Endothelial cell of umbilical vein (primary cell): ENCODE measurements at regions not wholly inside any gene's neighbourhood (a gene's known extent, or its start where the extent isn't known, plus 50 kb on each side); places are given as distances from the start of the nearest gene placed in this dataset.
"Not testable (repeated sequence)": the region's sequence is repeated elsewhere in the genome, so short reads cannot be mapped to it uniquely, and the experiment has no call there.

Experiments used
- BruUV-seq: library from RNA; stranded (reverse); fragments of 400-500 nt; replicated peaks from 2 replicates; lab custom pipeline; 2021; lab: Mats Ljungman, UMichigan
- CTCF ChIA-PET: fragments of 300-600, 350-600 bp; sonication (Branson Sonifier 250); formaldehyde crosslinking; loops from one replicate; lab custom pipeline; 2021; ENCODE audit warnings: antibody characterized with exemption, inconsistent platforms; lab: Charles Lee
- POLR2A ChIA-PET: fragments of 300-600, 350-600 bp; sonication (Branson Sonifier 250); formaldehyde crosslinking; loops from one replicate; lab custom pipeline; 2021; ENCODE audit warnings: antibody characterized with exemption, inconsistent platforms; lab: Charles Lee
- DNase-seq: peaks from one replicate; pipeline ENCODE4 v3.0.0-alpha.2; 2011; ENCODE audit warnings: low read depth, low spot score
- FAIRE-seq: peaks from 2 replicates; lab custom pipeline; 2011; peaks lifted over from hg19 to GRCh38; lab: Jason Lieb, UNC
- H2AFZ ChIP-seq: 2 replicates; pipeline ENCODE4 v1.6.0; 2012; ENCODE audit warnings: low read depth, low read length, control low read depth, inconsistent platforms
- H3K27ac ChIP-seq: 2 replicates; pipeline ENCODE4 v1.5.1; 2011; ENCODE audit warnings: low read depth, mild to moderate bottlenecking, control low read depth, low read length, moderate library complexity; ENCODE audit not compliant: insufficient read depth
- H3K27me3 ChIP-seq, 2 experiments: 2 replicates each; pipeline versions ENCODE4 v1.6.0 to v1.6.1; 2011; ENCODE audit warnings: low read length in 2 of 2, mixed read lengths in 1 of 2; ENCODE audit not compliant: control insufficient read depth in 2 of 2, insufficient read depth in 2 of 2
- H3K36me3 ChIP-seq, 2 experiments: 2 replicates in 1 of 2; 3 replicates in 1 of 2; pipeline ENCODE4 v1.5.1; 2011; ENCODE audit warnings: low read length in 2 of 2, mild to moderate bottlenecking in 1 of 2, moderate library complexity in 1 of 2; ENCODE audit not compliant: control insufficient read depth in 2 of 2, insufficient read depth in 2 of 2; ENCODE audit errors: extremely low read depth in 1 of 2
- H3K4me1 ChIP-seq: 3 replicates; pipeline ENCODE4 v1.5.1; 2011; ENCODE audit warnings: mild to moderate bottlenecking, low read length; ENCODE audit not compliant: control insufficient read depth, insufficient read depth; ENCODE audit errors: extremely low read depth
- H3K4me2 ChIP-seq: 2 replicates; pipeline ENCODE4 v1.6.1; 2011; ENCODE audit warnings: low read length, control low read depth, mixed read lengths; ENCODE audit not compliant: insufficient read depth
- H3K4me3 ChIP-seq, 3 experiments: fragments of 200-600 bp in 1 of 3; sonication (generic), shearing (Covaris generic) in 1 of 3; replicated peaks in 1 of 3; 2 replicates each; pipeline ENCODE4 v1.5.1; 2011 to 2016; ENCODE audit warnings: control low read depth in 3 of 3, low read length in 3 of 3, mild to moderate bottlenecking in 2 of 3, inconsistent platforms in 1 of 3, low read depth in 1 of 3, moderate library complexity in 1 of 3; ENCODE audit not compliant: insufficient read depth in 1 of 3
- H3K79me2 ChIP-seq: 2 replicates; pipeline ENCODE4 v1.6.0; 2012; ENCODE audit warnings: low read length, inconsistent platforms; ENCODE audit not compliant: control insufficient read depth, insufficient read depth
- H3K9ac ChIP-seq: replicated peaks from 2 replicates; pipeline ENCODE3; 2011; ENCODE audit warnings: low read length, control low read depth; ENCODE audit not compliant: insufficient read depth; ENCODE audit errors: extremely low read depth
- H3K9me1 ChIP-seq: replicated peaks from 3 replicates; pipeline ENCODE4 v1.6.0; 2011; ENCODE audit warnings: mild to moderate bottlenecking, low read length; ENCODE audit not compliant: control insufficient read depth, insufficient read depth; ENCODE audit errors: extremely low read depth
- H3K9me3 ChIP-seq: replicated peaks from 2 replicates; pipeline ENCODE4 v1.5.1; 2012; ENCODE audit warnings: low read length, inconsistent platforms; ENCODE audit not compliant: control insufficient read depth, insufficient read depth
- H4K20me1 ChIP-seq: replicated peaks from 2 replicates; pipeline ENCODE3; 2011; ENCODE audit warnings: mild to moderate bottlenecking, low read length; ENCODE audit not compliant: control insufficient read depth, insufficient read depth; ENCODE audit errors: extremely low read depth
- EZH2 ChIP-seq: IDR thresholded peaks from 2 replicates; pipeline ENCODE4 v1.6.1; 2012; ENCODE audit warnings: borderline replicate concordance, low read depth, mild to moderate bottlenecking, moderate library complexity, low read length, inconsistent platforms; ENCODE audit not compliant: severe bottlenecking
- FOS ChIP-seq: IDR thresholded peaks from 2 replicates; pipeline ENCODE4 v1.6.1; 2011; ENCODE audit warnings: mild to moderate bottlenecking, low read length, moderate library complexity, borderline replicate concordance; ENCODE audit not compliant: insufficient read depth
- GATA2 ChIP-seq: IDR thresholded peaks from 2 replicates; pipeline ENCODE4 v1.7.0; 2011; ENCODE audit warnings: low read depth, mild to moderate bottlenecking, moderate library complexity, mixed read lengths, low read length; ENCODE audit not compliant: insufficient read length, insufficient read depth
- JUN ChIP-seq: IDR thresholded peaks from 2 replicates; pipeline ENCODE4 v1.6.1; 2011; ENCODE audit warnings: borderline replicate concordance, low read depth; ENCODE audit not compliant: insufficient read length, insufficient read depth
- MYC ChIP-seq: IDR thresholded peaks from one replicate; pipeline ENCODE4 v1.6.1; 2011; ENCODE audit warnings: mild to moderate bottlenecking, low read depth, low read length
- POLR2A ChIP-seq: IDR thresholded peaks from 2 replicates; pipeline ENCODE4 v1.6.1; 2012; ENCODE audit warnings: low read depth, mild to moderate bottlenecking, control low read depth, low read length
- POLR2AphosphoS5 ChIP-seq: IDR thresholded peaks from 2 replicates; pipeline ENCODE4 v1.6.1; 2012; ENCODE audit warnings: low read depth, mild to moderate bottlenecking, control low read depth, low read length, moderate library complexity; ENCODE audit not compliant: insufficient read depth
- dilution Hi-C: fragments of 300-500 bp; cut with MboI; formaldehyde crosslinking; loops from one replicate; pipeline ENCODE4 v1.15.0; 2019; ENCODE audit warnings: low sequenced_read_pairs; ENCODE audit not compliant: extremely low pct_ligation_motif_present
- intact Hi-C: fragments of 100-400 bp; cut with micrococcal nuclease; formaldehyde crosslinking; loops from one replicate; pipeline ENCODE4 v1.10.0; 2022
- TF ChIP-seq, protein P1 (sequence below), 2 donors: IDR thresholded peaks; 1 replicate in 1 of 2; 2 replicates in 1 of 2; pipeline ENCODE4 v1.5.1; 2011; ENCODE audit warnings: low read length in 2 of 2, mild to moderate bottlenecking in 2 of 2, moderate library complexity in 2 of 2, control low read depth in 1 of 2, inconsistent platforms in 1 of 2, low read depth in 1 of 2; ENCODE audit not compliant: insufficient read depth in 1 of 2; ENCODE audit errors: extremely low read depth in 1 of 2
- TF ChIP-seq, protein P2 (sequence below): IDR thresholded peaks from 2 replicates; pipeline ENCODE4 v1.6.1; 2011; ENCODE audit not compliant: insufficient read depth, insufficient read length

DNA sequence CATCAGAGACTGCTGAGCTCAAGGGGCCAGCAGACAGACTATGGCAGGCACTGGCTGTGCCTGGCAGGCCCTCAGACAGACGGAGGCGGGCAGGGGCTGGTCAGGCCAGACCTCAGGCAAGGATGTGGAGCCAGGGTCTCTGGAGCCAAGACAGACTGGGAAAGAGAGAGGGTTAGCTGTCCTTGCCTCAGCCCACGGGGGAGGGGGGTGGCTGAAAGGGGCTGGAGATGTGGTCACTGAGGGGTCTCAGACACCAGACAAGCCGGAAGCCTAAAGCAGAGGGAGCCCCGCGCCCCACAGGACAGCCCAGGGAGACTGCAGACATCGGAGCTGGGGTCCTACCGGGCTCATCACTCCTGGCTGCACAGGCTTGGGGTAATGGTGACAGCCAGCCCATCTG lies 141.2 kb upstream of the FOXD4L5 start:
- Histone ChIP-seq H3K27me3 (no peaks in the 10 kb centered on the region), H3K4me2 (no peak overlapping the region), H3K36me3 (no peaks in the 10 kb centered on the region), H3K4me3 (no peak overlapping the region), H3K4me1 (no peaks in the 10 kb centered on the region), H2AFZ (no peak overlapping the region), H4K20me1 (no peaks in the 10 kb centered on the region), H3K27ac (no peak overlapping the region), H3K9me3 (peaks cover 6% of the 10 kb centered on the region), H3K9me1 (no peaks in the 10 kb centered on the region), H3K9ac (no peak overlapping the region), H3K79me2 (no peaks in the 10 kb centered on the region)
- FAIRE-seq (no peak), DNase-seq (no peak)
- no TSS peak for BruUV-seq
- TF ChIP-seq, protein P1, sequence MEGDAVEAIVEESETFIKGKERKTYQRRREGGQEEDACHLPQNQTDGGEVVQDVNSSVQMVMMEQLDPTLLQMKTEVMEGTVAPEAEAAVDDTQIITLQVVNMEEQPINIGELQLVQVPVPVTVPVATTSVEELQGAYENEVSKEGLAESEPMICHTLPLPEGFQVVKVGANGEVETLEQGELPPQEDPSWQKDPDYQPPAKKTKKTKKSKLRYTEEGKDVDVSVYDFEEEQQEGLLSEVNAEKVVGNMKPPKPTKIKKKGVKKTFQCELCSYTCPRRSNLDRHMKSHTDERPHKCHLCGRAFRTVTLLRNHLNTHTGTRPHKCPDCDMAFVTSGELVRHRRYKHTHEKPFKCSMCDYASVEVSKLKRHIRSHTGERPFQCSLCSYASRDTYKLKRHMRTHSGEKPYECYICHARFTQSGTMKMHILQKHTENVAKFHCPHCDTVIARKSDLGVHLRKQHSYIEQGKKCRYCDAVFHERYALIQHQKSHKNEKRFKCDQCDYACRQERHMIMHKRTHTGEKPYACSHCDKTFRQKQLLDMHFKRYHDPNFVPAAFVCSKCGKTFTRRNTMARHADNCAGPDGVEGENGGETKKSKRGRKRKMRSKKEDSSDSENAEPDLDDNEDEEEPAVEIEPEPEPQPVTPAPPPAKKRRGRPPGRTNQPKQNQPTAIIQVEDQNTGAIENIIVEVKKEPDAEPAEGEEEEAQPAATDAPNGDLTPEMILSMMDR (IDR thresholded peaks at IDR 0.05; ENCODE audit: extremely low read depth in 1 of 2, insufficient read depth in 1 of 2, low read depth in 1 of 2, low read length in 2 of 2), result no peak
- TF ChIP-seq EZH2 (no peak), GATA2 (no peak), POLR2AphosphoS5 (no peak), MYC (no peak), FOS (no peak), JUN (no peak), POLR2A (no peak)
- TF ChIP-seq, protein P2, sequence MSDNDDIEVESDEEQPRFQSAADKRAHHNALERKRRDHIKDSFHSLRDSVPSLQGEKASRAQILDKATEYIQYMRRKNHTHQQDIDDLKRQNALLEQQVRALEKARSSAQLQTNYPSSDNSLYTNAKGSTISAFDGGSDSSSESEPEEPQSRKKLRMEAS, result no peak
- POLR2A ChIA-PET, result no interaction called here
- dilution Hi-C loops (no loop called here), intact Hi-C loops (no loop called here)
- CTCF ChIA-PET, result no interaction called here

DNA sequence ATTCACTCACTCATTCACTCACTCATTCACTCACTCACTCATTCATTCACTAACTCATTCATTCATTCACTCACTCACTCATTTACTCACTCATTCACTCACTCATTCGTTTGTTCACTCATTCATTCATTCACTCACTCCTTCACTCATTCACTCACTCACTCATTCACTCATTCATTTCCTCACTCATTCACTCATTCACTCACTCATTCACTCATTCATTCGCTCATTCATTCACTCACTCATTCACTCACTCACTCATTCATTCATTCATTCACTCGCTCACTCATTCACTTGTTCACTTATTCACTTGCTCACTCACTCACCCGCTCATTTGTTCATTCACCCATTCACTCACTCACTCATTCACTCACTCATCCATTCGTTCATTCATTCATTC lies 140.2 kb upstream of the FOXD4L5 start:
- H3K27ac ChIP-seq, CTCF ChIA-PET, FAIRE-seq, POLR2A ChIA-PET, H3K9me1 ChIP-seq, DNase-seq, H3K4me2 ChIP-seq, H3K36me3 ChIP-seq, H3K4me1 ChIP-seq, BruUV-seq, H3K27me3 ChIP-seq, H3K79me2 ChIP-seq, H4K20me1 ChIP-seq, H2AFZ ChIP-seq, intact Hi-C loops, dilution Hi-C loops, H3K9ac ChIP-seq, H3K4me3 ChIP-seq, H3K9me3 ChIP-seq: not testable (repeated sequence)

DNA sequence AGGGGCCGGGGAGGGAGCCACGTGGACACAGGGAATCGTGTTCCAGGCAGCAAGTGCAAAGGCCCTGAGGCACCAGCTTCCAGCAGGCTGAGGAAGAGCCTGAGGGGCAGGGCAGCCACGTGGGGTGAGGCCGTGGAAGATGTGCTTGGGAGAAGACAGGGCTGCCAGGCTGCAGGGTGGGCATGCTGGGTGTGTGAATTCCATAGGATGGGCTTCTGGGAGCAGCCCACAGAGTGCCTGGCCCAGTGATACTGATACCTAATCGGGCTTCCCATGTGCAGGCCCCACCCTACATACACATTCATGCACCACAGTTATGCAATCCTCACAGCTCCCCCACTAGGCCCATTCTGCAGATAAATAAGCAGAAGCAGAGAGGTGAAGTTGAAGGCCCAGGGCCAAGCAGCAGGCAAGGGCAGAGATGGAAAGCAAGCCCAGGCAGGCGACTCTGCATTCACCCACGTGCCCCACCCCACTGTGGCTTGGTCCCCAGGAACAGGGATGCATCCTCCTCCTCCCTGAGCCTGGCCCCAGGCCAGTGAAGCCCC lies 139.5 kb upstream of the FOXD4L5 start:
- H3K9ac ChIP-seq, DNase-seq, H3K4me3 ChIP-seq, H3K9me1 ChIP-seq, BruUV-seq, CTCF ChIA-PET, intact Hi-C loops, H3K79me2 ChIP-seq, H2AFZ ChIP-seq, dilution Hi-C loops, H4K20me1 ChIP-seq, H3K27me3 ChIP-seq, H3K9me3 ChIP-seq, FAIRE-seq, H3K4me1 ChIP-seq, H3K4me2 ChIP-seq, H3K36me3 ChIP-seq, H3K27ac ChIP-seq, POLR2A ChIA-PET: not testable (repeated sequence)
